Mesenchymal stem cell (in vitro differentiated cells and primary cell): ENCODE measurements at regions not wholly inside any gene's neighbourhood (a gene's known extent, or its start where the extent isn't known, plus 50 kb on each side); places are given as distances from the start of the nearest gene placed in this dataset.

ENCODE experiments used
- DNase-seq: peaks from one replicate; pipeline ENCODE4 v3.0.0-alpha.2; 2013
- H2AFZ ChIP-seq: one replicate; pipeline ENCODE4 v1.6.1; 2013; ENCODE audit warnings: low read depth, mild to moderate bottlenecking, control low read depth, inconsistent platforms, low read length, moderate library complexity
- H2AK5ac ChIP-seq: 2 replicates; pipeline ENCODE4 v1.6.1; 2013; ENCODE audit warnings: low read length, moderate library complexity, mild to moderate bottlenecking, inconsistent platforms; ENCODE audit not compliant: severe bottlenecking
- H2BK120ac ChIP-seq: one replicate; pipeline ENCODE4 v1.6.1; 2013; ENCODE audit warnings: low read depth, mild to moderate bottlenecking, inconsistent platforms, low read length, moderate library complexity
- H2BK12ac ChIP-seq, 2 experiments: one replicate each; pipeline ENCODE4 v1.6.1; 2013; ENCODE audit warnings: inconsistent platforms in 2 of 2, low read length in 2 of 2, mild to moderate bottlenecking in 2 of 2, moderate library complexity in 2 of 2, control low read depth in 1 of 2
- H2BK15ac ChIP-seq: one replicate; pipeline ENCODE4 v1.6.1; 2013; ENCODE audit warnings: mild to moderate bottlenecking, low read depth, inconsistent platforms; ENCODE audit not compliant: poor library complexity, severe bottlenecking
- H2BK5ac ChIP-seq: 2 replicates; pipeline ENCODE4 v1.6.1; 2013; ENCODE audit warnings: low read depth, mild to moderate bottlenecking, low read length, control low read depth, inconsistent platforms; ENCODE audit not compliant: poor library complexity, severe bottlenecking
- H3K14ac ChIP-seq, 2 experiments: one replicate each; pipeline ENCODE4 v1.6.1; 2013; ENCODE audit warnings: inconsistent platforms in 2 of 2, low read length in 2 of 2, control low read depth in 1 of 2, mild to moderate bottlenecking in 1 of 2, moderate library complexity in 1 of 2
- H3K18ac ChIP-seq, 2 experiments: one replicate each; pipeline ENCODE4 v1.6.1; 2013; ENCODE audit warnings: inconsistent platforms in 2 of 2, low read length in 2 of 2, control low read depth in 1 of 2, low read depth in 1 of 2, mild to moderate bottlenecking in 1 of 2
- H3K23ac ChIP-seq, 2 experiments: one replicate each; pipeline ENCODE4 v1.6.1; 2013; ENCODE audit warnings: inconsistent platforms in 2 of 2, low read length in 2 of 2, mild to moderate bottlenecking in 2 of 2, moderate library complexity in 2 of 2, control low read depth in 1 of 2
- H3K27ac ChIP-seq: 2 replicates; pipeline ENCODE4 v1.5.1; 2013; ENCODE audit warnings: mild to moderate bottlenecking, moderate library complexity, low read length, control low read depth, inconsistent platforms; ENCODE audit not compliant: poor library complexity, severe bottlenecking
- H3K27me3 ChIP-seq, 2 experiments: 2 replicates each; pipeline versions ENCODE4 v1.6.1 to v1.7.0; 2013; ENCODE audit warnings: low read length in 2 of 2, mild to moderate bottlenecking in 2 of 2, moderate library complexity in 2 of 2, control low read depth in 1 of 2, inconsistent platforms in 1 of 2; ENCODE audit not compliant: control insufficient read depth in 1 of 2, insufficient read depth in 1 of 2
- H3K36me3 ChIP-seq, 2 experiments: 2 replicates each; pipeline versions ENCODE4 v1.6.1 to v1.7.0; 2013; ENCODE audit warnings: low read length in 2 of 2, control low read depth in 1 of 2, inconsistent platforms in 1 of 2, low read depth in 1 of 2, mild to moderate bottlenecking in 1 of 2; ENCODE audit not compliant: insufficient read depth in 2 of 2, control insufficient read depth in 1 of 2
- H3K4ac ChIP-seq, 2 experiments: one replicate each; pipeline ENCODE4 v1.6.1; 2013; ENCODE audit warnings: inconsistent platforms in 2 of 2, low read length in 2 of 2, mild to moderate bottlenecking in 2 of 2, moderate library complexity in 2 of 2, control low read depth in 1 of 2, low read depth in 1 of 2
- H3K4me1 ChIP-seq: 2 replicates; pipeline ENCODE4 v1.6.1; 2013; ENCODE audit warnings: low read depth, low read length, control low read depth; ENCODE audit not compliant: control insufficient read depth, insufficient read depth
- H3K4me2 ChIP-seq: 2 replicates; pipeline ENCODE4 v1.6.1; 2013; ENCODE audit warnings: low read length, mild to moderate bottlenecking, inconsistent platforms; ENCODE audit not compliant: poor library complexity, severe bottlenecking
- H3K4me3 ChIP-seq, 2 experiments: 2 replicates each; pipeline versions ENCODE4 v1.5.1 to v1.7.0; 2013; ENCODE audit warnings: low read length in 2 of 2, mild to moderate bottlenecking in 2 of 2, control low read depth in 1 of 2, low read depth in 1 of 2; ENCODE audit not compliant: insufficient read depth in 1 of 2
- H3K79me1 ChIP-seq: replicated peaks from 2 replicates; pipeline ENCODE4 v1.6.1; 2013; ENCODE audit warnings: mild to moderate bottlenecking, control low read depth, low read length, inconsistent platforms; ENCODE audit not compliant: poor library complexity, severe bottlenecking
- H3K9ac ChIP-seq: 2 replicates; pipeline ENCODE4 v1.7.0; 2013; ENCODE audit warnings: mild to moderate bottlenecking, low read length, moderate library complexity
- H3K9me3 ChIP-seq: 2 replicates; pipeline ENCODE4 v1.7.0; 2013; ENCODE audit warnings: mild to moderate bottlenecking, low read length; ENCODE audit not compliant: control insufficient read depth
- H4K8ac ChIP-seq: one replicate; pipeline ENCODE4 v1.6.1; 2013; ENCODE audit warnings: inconsistent platforms, mild to moderate bottlenecking, low read length, moderate library complexity
- H4K91ac ChIP-seq: one replicate; pipeline ENCODE4 v1.6.1; 2013; ENCODE audit warnings: mild to moderate bottlenecking, low read length, inconsistent platforms
- WGBS: methylation state at CpG from one replicate; pipeline ENCODE4 v1.1.7; 2013; ENCODE audit warnings: mixed read lengths; 5-methylcytosine and 5-hydroxymethylcytosine counted together

DNA sequence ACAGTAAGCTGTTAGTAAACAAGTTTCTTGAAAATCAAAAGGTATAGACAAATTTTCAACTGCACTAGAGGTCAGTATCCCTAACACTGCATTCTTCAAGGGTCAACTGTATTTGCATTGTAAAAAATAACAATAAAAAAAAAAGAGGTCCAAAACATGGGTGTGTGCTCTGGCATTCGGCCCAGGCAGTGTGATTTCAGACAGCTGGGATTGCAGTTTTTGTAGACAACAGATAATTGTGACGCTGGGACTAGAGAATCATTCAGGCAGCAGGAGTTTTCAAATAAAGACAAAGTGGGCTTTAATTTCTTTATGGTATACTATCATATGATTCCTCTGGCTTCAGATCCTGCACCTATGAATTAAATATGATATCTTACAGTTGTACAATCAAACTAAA lies 543.2 kb upstream of the SEMA3D start:
- no peaks in the 10 kb centered on the region for H3K9me3 ChIP-seq
- no peaks in the 10 kb centered on the region for H3K27me3 ChIP-seq
- DNase-seq = no peak
- WGBS = 67% methylated on average over 2 of the region's 2 CpGs
- H3K23ac ChIP-seq = no peak overlapping the region
- no peaks in the 10 kb centered on the region for H3K36me3 ChIP-seq
- no peak overlapping the region for H3K27ac ChIP-seq
- no peak overlapping the region for H2BK15ac ChIP-seq
- H3K4me2 ChIP-seq = no peak overlapping the region
- H3K4me3 ChIP-seq = no peak overlapping the region
- no peak overlapping the region for H2AFZ ChIP-seq
- no peak overlapping the region for H3K18ac ChIP-seq
- H2BK5ac ChIP-seq = no peak overlapping the region
- H3K4me1 ChIP-seq = peaks cover 6% of the 10 kb centered on the region
- no peak overlapping the region for H4K8ac ChIP-seq
- H2BK120ac ChIP-seq = no peak overlapping the region
- H3K14ac ChIP-seq = no peak overlapping the region
- H3K4ac ChIP-seq = no peak overlapping the region
- no peak overlapping the region for H4K91ac ChIP-seq
- H2AK5ac ChIP-seq = no peak overlapping the region
- H3K79me1 ChIP-seq = no peaks in the 10 kb centered on the region
- no peak overlapping the region for H2BK12ac ChIP-seq
- no peak overlapping the region for H3K9ac ChIP-seq

DNA sequence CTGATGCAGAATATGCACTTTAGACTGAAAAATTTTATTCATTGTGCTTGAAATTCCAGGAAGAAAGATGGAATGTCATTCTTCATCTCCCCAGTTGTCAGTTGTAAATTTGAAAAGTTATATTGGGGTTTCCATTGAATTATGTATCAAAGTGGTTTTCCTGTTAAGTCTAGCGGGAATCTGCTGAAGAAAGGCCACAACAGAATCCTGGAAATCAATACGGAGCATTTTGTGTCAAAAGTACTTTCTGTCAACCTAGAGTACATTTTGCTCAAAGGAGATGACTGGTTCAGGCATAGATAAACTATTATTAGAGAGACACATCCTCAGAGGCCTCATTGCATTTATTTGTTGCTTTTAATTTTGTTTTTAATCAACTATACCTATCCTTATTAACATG lies 538.2 kb upstream of the SEMA3D start:
- H2AK5ac ChIP-seq = no peak overlapping the region
- H3K4ac ChIP-seq = no peak overlapping the region
- no peak overlapping the region for H2AFZ ChIP-seq
- no peak overlapping the region for H3K4me3 ChIP-seq
- no peaks in the 10 kb centered on the region for H3K9me3 ChIP-seq
- no peak overlapping the region for H2BK12ac ChIP-seq
- no peak overlapping the region for H3K18ac ChIP-seq
- 97% methylated on average over 2 of the region's 2 CpGs for WGBS
- no peak overlapping the region for H2BK5ac ChIP-seq
- no peak overlapping the region for H3K14ac ChIP-seq
- no peaks in the 10 kb centered on the region for H3K36me3 ChIP-seq
- H4K91ac ChIP-seq = no peak overlapping the region
- no peak overlapping the region for H3K27ac ChIP-seq
- H3K9ac ChIP-seq = no peak overlapping the region
- H3K27me3 ChIP-seq = no peaks in the 10 kb centered on the region
- no peak overlapping the region for H3K23ac ChIP-seq
- H3K4me1 ChIP-seq = no peaks in the 10 kb centered on the region
- no peak overlapping the region for H2BK120ac ChIP-seq
- H4K8ac ChIP-seq = no peak overlapping the region
- no peak overlapping the region for H3K4me2 ChIP-seq
- no peak for DNase-seq
- no peaks in the 10 kb centered on the region for H3K79me1 ChIP-seq
- no peak overlapping the region for H2BK15ac ChIP-seq

DNA sequence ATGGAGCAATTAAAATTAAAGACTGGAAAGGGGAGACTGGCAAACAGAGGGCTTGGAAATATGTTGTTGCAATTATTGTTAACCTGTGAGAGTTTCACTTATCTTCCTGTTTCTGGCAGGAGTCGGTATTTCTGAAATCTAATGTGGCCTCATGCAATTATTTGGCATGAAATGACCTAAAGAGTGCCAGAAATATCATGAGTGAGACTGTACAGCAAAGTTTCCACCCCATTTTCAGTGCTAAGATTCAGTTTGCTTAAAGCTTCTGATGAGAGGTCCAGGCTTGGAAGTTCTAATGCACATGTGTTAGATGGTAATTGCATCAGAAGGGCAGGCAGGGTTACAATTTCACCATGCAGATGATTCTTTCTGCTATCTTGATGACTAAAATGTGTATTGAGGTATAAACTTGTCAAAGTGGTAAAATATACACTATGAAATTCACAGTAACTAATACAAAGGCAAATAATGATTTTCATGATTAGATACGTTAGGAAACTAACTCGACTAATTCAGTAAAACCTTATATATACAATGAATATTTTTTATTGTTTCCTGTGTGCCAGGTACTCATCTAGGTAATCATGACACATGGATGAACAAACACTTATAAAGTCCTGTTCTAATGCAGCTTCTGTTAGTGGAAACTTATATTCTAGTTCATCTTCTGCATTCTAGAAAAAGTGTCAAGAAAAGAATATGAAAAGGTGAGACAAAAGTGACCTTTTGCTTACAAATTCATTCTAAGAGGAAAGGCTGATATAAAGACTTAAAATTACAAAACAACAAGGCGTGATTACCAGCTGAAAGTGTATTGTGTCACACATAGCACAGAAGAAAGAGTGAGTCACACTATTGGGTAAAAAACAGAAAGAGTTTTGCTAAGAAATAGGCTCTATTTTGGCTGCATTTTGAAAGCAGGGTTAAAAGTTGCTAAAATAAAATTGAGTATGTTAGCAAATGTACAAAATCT lies 533.4 kb upstream of the SEMA3D start:
- WGBS = 50% methylated on average over 2 of the region's 4 CpGs
- Histone ChIP-seq H3K27me3 (no peaks in the 10 kb centered on the region), H3K23ac (no peak overlapping the region), H3K4me3 (peak overlapping the region in 1 of 2 experiments; percentile 20), H2AFZ (no peak overlapping the region), H2BK12ac (no peak overlapping the region), H3K4me1 (peaks cover 3% of the 10 kb centered on the region), H2BK5ac (no peak overlapping the region), H3K27ac (peak overlapping the region; percentile 78), H3K36me3 (no peaks in the 10 kb centered on the region), H2AK5ac (no peak overlapping the region), H3K4me2 (no peak overlapping the region), H3K14ac (no peak overlapping the region), H3K9me3 (no peaks in the 10 kb centered on the region), H3K18ac (no peak overlapping the region), H3K79me1 (no peaks in the 10 kb centered on the region), H3K9ac (peak overlapping the region; percentile 46), H2BK120ac (no peak overlapping the region), H4K91ac (no peak overlapping the region), H4K8ac (no peak overlapping the region), H3K4ac (no peak overlapping the region), H2BK15ac (no peak overlapping the region)
- DNase-seq = peak; percentile 74

DNA sequence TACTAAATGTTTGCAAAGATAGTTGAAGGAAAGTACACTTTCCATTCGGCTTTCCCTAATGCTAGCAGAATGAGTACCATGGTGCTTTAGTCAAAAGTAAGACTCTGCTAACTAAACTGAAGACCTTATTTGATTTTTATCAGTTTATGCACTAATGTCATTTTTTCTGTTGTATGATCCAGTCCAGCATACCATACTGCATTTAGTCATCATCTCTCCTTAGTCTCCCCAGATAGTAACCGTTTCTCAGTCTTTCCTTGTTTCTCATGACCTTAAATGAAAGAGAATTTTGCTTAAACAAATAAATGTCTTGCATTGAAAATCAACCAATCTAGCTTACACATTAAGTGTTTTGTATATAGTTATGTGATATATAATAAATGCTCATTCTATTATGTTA lies 529.5 kb upstream of the SEMA3D start:
- Histone ChIP-seq H3K4me2 (no peak overlapping the region), H3K18ac (no peak overlapping the region), H3K27me3 (no peaks in the 10 kb centered on the region), H3K4me3 (no peak overlapping the region), H3K27ac (no peak overlapping the region), H3K79me1 (no peaks in the 10 kb centered on the region), H2BK5ac (no peak overlapping the region), H3K9ac (no peak overlapping the region), H4K8ac (no peak overlapping the region), H3K9me3 (no peaks in the 10 kb centered on the region), H3K14ac (no peak overlapping the region), H3K36me3 (no peaks in the 10 kb centered on the region), H3K4ac (no peak overlapping the region), H2BK120ac (no peak overlapping the region), H2AFZ (no peak overlapping the region), H2BK15ac (no peak overlapping the region), H2AK5ac (no peak overlapping the region), H4K91ac (no peak overlapping the region), H3K4me1 (peaks cover 3% of the 10 kb centered on the region), H3K23ac (no peak overlapping the region), H2BK12ac (no peak overlapping the region)
- DNase-seq = peak; percentile 1
- no CpG with 5 or more reads among the region's 2 CpGs for WGBS
